Spinal cord (tissue), 9 donors: ENCODE measurements at regions not wholly inside any gene's neighbourhood (a gene's known extent, or its start where the extent isn't known, plus 50 kb on each side); places are given as distances from the start of the nearest gene placed in this dataset.
"Not testable (repeated sequence)": the region's sequence is repeated elsewhere in the genome, so short reads cannot be mapped to it uniquely, and the experiment has no call there.

Experiments
- DNase-seq, 6 donors: peaks; one replicate each; pipeline versions ENCODE4 v3.0.0 to v3.0.0-alpha.2; 2013 to 2015; ENCODE audit warnings: low spot score in 6 of 6, low read depth in 4 of 6
- H3K27ac ChIP-seq: one replicate; pipeline ENCODE4 v1.5.1; 2013; ENCODE audit warnings: low read depth, low read length, control low read depth
- H3K27me3 ChIP-seq: one replicate; pipeline ENCODE4 v1.6.1; 2013; ENCODE audit warnings: low read length; ENCODE audit not compliant: control insufficient read depth, insufficient read depth
- H3K36me3 ChIP-seq: one replicate; pipeline ENCODE4 v1.6.1; 2013; ENCODE audit warnings: low read length; ENCODE audit not compliant: control insufficient read depth, insufficient read depth
- H3K4me1 ChIP-seq: one replicate; pipeline ENCODE4 v1.6.1; 2013; ENCODE audit warnings: low read length; ENCODE audit not compliant: control insufficient read depth, insufficient read depth
- H3K4me3 ChIP-seq: one replicate; pipeline ENCODE4 v1.5.1; 2013; ENCODE audit warnings: low read depth, low read length, control low read depth
- H3K9me3 ChIP-seq: one replicate; pipeline ENCODE4 v1.6.1; 2013; ENCODE audit warnings: low read length; ENCODE audit not compliant: control insufficient read depth, insufficient read depth
- WGBS: methylation state at CpG from one replicate; pipeline ENCODE4 v1.1.5; 2013; ENCODE audit warnings: missing lambda C conversion rate; ENCODE audit not compliant: insufficient coverage; 5-methylcytosine and 5-hydroxymethylcytosine counted together
- donor health status: healthy.

DNA sequence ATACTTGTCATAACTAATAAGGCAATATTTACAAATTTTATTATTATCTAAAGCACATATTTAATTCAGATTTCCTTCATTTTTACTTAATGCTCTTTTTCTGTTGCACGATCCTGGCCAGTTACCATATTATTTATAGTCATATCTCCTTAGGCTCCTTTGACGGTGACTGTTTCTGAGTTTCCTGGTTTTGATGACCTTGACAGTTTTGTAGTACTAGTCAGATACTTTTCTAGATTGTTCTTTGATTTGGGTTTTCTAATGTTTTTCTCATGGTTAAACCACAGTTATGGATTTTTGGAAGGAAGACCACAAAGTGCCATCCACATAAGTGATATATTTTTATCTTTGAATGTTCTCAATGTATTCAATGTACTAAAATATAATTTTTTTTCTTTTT, 171.0 kb upstream of the NANOGP8 start:
- Histone ChIP-seq H3K27ac (no peak overlapping the region), H3K9me3 (no peaks in the 10 kb centered on the region), H3K27me3 (no peaks in the 10 kb centered on the region), H3K36me3 (no peaks in the 10 kb centered on the region), H3K4me1 (no peaks in the 10 kb centered on the region), H3K4me3 (no peak overlapping the region)
- no peak for DNase-seq
- WGBS: no CpG with 5 or more reads among the region's 2 CpGs

DNA sequence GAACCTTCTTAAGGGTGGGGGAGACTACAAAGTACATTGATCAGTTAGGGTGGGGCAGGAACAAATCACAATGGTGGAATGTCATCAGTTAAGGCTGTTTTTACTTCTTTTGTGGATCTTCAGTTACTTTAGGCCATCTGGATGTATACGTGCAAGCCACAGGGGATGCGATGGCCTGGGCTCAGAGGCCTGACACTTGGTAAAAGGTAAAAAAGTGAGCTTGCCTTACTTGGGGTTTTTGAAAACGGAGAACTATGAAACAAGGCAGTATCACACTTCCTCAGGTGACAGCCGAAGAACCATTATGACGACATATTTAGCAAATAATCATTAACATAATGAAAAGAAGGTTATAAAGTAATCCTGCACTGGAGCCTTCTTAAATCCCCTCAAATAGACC, 169.8 kb upstream of the NANOGP8 start:
- H3K27ac ChIP-seq, H3K4me3 ChIP-seq, H3K4me1 ChIP-seq, H3K36me3 ChIP-seq, H3K27me3 ChIP-seq, DNase-seq, H3K9me3 ChIP-seq: not testable (repeated sequence)
- WGBS: no CpG with 5 or more reads among the region's 5 CpGs

DNA sequence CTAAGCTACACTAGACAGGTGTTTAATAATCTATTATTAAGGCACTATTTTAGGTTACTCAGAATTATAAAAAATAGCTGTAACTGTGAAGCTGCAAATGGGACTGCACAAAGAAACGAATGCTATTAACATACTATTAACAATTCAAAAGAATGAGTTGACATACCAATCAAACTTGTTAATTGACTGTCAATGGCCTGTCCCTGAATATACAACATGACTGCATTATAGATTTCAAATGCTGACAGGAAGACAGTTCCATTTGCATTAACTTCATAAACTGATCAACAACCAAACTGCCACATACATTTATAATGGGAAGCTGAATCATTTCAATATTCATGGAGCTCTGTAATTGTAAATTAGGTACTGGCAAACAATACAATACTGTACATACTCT, 169.0 kb upstream of the NANOGP8 start:
- no peaks in the 10 kb centered on the region for H3K9me3 ChIP-seq
- H3K36me3 ChIP-seq: no peaks in the 10 kb centered on the region
- H3K4me3 ChIP-seq: no peak overlapping the region
- no peak for DNase-seq
- H3K27ac ChIP-seq: no peak overlapping the region
- H3K4me1 ChIP-seq: no peaks in the 10 kb centered on the region
- no CpG with 5 or more reads among the region's 1 CpG for WGBS
- no peaks in the 10 kb centered on the region for H3K27me3 ChIP-seq

DNA sequence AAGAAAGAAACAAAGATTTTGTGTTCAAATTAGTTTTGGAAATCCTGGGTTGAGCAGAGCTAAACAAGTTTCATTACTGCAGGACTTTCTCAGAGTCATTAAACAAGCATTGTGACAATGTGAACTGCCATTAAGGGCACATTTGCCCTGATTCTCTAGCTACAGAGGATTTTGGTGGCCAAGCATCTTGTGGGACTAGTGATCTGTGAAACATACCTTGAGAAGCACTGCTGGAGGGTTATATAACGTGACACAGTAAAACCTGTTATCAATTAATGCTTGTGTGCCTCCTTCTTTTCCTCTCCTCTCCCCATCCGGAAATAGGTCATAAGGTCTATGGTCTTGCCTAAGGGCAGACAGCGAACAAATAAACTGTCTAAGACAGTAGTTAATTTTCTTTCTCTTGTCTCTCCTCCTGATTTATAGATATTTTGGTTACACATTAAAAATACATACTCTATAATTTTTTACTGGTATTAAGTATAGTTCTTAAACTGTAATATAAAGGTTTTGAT, 167.3 kb upstream of the NANOGP8 start:
- Histone ChIP-seq H3K27ac (no peak overlapping the region), H3K27me3 (no peaks in the 10 kb centered on the region), H3K4me1 (no peaks in the 10 kb centered on the region), H3K4me3 (no peak overlapping the region), H3K36me3 (no peaks in the 10 kb centered on the region), H3K9me3 (no peaks in the 10 kb centered on the region)
- no CpG with 5 or more reads among the region's 3 CpGs for WGBS
- DNase-seq: no peak

DNA sequence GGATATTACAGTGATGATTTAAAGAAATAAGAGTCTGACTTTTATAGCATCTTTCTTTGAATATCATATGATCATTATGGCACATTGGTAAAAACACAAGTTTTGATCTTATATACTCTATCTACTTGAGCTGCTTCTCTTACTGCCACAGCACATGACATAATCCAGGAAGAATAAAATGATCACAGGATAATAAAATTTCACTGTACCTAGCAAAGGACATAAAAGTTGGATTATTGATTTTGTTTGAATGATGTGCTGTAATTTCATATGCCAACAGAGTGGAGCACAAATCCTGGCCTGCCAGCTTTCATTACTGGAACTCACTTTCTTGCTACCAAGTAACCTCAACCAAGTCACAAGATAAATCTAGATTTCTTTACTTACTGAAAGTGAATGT, 162.1 kb upstream of the NANOGP8 start:
- peak in 1 of 6 donors; percentile 43 for DNase-seq
- H3K36me3 ChIP-seq: no peaks in the 10 kb centered on the region
- H3K4me1 ChIP-seq: no peaks in the 10 kb centered on the region
- no peaks in the 10 kb centered on the region for H3K27me3 ChIP-seq
- no peak overlapping the region for H3K4me3 ChIP-seq
- no peak overlapping the region for H3K27ac ChIP-seq
- no peaks in the 10 kb centered on the region for H3K9me3 ChIP-seq

DNA sequence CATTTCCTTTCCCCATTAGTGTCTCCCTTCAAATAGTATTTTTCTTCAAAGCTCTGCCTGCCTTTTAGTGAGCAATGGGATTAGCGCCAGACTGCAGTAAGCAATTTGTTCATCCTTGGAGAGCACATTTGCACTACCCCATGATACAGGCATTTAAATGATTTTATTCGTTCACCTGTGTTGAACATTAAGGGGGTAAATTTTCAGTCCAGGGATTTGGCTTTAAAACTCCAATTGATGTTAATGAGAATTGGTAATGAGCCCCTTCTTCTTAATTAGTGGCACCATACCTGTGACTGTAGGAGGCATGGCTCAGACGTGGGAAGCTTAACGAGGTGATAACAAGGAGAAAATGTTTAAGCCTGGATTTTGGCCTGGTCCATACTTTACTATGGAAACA, 161.4 kb upstream of the NANOGP8 start:
- no CpG with 5 or more reads among the region's 4 CpGs for WGBS
- no peaks in the 10 kb centered on the region for H3K27me3 ChIP-seq
- no peak overlapping the region for H3K4me3 ChIP-seq
- peak in 3 of 6 donors; percentile 29 to 92 (median 35) for DNase-seq
- no peaks in the 10 kb centered on the region for H3K9me3 ChIP-seq
- H3K27ac ChIP-seq: no peak overlapping the region
- H3K4me1 ChIP-seq: no peaks in the 10 kb centered on the region
- no peaks in the 10 kb centered on the region for H3K36me3 ChIP-seq

DNA sequence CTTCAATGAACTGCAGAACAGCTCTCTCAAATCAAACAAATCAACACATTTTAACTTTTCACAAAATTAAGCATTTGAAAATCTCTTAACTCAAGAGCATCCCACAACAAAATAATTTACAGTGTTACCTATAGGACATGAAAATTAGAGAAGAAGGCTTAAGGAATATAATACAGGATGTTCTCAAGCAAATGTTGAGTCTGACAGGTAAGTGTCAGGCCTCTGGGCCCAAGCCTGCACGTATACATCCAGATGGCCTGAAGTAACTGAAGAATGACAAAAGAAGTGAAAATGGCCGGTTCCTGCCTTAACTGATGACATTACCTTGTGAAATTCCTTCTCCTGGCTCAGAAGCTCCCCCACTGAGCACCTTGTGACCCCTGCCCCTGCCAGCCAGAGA, 160.6 kb upstream of the NANOGP8 start:
- H3K27ac ChIP-seq, H3K9me3 ChIP-seq, DNase-seq, H3K27me3 ChIP-seq, H3K4me1 ChIP-seq, H3K36me3 ChIP-seq, H3K4me3 ChIP-seq: not testable (repeated sequence)
- WGBS: no CpG with 5 or more reads among the region's 2 CpGs

DNA sequence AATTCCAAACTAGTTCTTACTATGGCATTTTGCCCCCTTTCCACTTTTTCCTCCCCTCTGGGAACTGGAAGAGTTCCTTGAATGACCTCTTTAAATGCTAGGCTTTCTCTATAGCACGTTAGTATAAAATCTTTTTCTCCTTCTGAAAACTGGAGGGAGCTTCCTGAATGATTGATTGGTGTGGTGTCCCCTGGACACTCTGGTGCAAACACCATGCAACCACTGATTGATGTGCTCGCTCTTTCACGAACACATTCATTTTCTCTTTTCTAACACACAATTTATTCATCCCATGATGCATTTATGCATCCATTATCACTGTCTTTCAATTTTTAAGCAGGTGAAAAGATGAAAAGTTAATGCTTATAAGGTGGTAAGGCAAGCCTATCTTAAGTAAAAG, 159.1 kb upstream of the NANOGP8 start:
- Histone ChIP-seq H3K4me3 (no peak overlapping the region), H3K4me1 (no peaks in the 10 kb centered on the region), H3K36me3 (no peaks in the 10 kb centered on the region), H3K9me3 (no peaks in the 10 kb centered on the region), H3K27me3 (no peaks in the 10 kb centered on the region), H3K27ac (no peak overlapping the region)
- no CpG with 5 or more reads among the region's 3 CpGs for WGBS
- DNase-seq: peak in 1 of 6 donors; percentile 25

DNA sequence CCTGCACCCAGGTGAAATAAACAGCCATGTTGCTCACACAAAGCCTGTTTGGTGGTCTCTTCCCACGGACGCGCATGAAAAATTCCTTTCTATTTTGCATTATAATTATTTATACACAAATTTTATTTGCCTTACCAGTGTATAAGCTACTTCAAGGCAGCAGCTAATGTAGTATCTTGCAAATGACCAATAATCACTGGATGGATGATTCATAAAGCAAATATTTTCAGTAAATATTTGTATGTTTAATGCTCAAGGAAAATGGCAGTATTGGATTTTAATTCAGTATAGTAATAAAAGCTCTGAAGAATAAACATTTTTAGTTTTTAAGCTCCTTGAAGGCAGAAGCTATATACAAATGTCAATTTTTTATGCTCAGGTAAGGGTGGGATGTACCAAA, 158.7 kb upstream of the NANOGP8 start:
- no peaks in the 10 kb centered on the region for H3K4me1 ChIP-seq
- no CpG with 5 or more reads among the region's 3 CpGs for WGBS
- H3K9me3 ChIP-seq: no peaks in the 10 kb centered on the region
- H3K27ac ChIP-seq: no peak overlapping the region
- H3K27me3 ChIP-seq: no peaks in the 10 kb centered on the region
- H3K36me3 ChIP-seq: no peaks in the 10 kb centered on the region
- no peak for DNase-seq
- H3K4me3 ChIP-seq: no peak overlapping the region

DNA sequence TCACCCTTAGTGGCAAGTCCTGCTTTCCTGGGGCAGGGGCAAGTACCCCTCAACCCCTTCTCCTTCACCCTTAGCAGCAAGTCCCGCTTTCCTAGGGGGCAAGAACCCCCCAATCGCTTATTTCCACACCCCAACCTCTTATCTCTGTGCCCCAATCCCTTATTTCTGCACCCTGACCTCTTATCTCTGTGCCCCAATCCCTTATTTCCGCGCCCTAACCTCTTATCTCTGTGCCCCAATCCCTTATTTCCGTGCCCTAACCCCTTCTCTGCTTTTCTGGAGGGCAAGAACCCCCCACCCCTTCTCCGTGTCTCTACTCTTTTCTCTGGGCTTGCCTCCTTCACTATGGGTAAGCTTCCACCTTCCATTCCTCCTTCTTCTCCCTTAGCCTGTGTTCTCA, 154.6 kb upstream of the NANOGP8 start:
- H3K9me3 ChIP-seq, H3K4me1 ChIP-seq, H3K27me3 ChIP-seq, H3K4me3 ChIP-seq, H3K36me3 ChIP-seq, H3K27ac ChIP-seq, DNase-seq: not testable (repeated sequence)
- WGBS: no CpG with 5 or more reads among the region's 6 CpGs
